Panc1 (cell line): ENCODE measurements at regions not wholly inside any gene's neighbourhood (a gene's known extent, or its start where the extent isn't known, plus 50 kb on each side); places are given as distances from the start of the nearest gene placed in this dataset.

Experiments used
- POLR2AphosphoS5 ChIP-seq: IDR thresholded peaks from 2 replicates; pipeline ENCODE4 v1.6.1; 2012; ENCODE audit warnings: mild to moderate bottlenecking, low read depth, low read length, moderate library complexity
- SIN3A ChIP-seq: IDR thresholded peaks from 2 replicates; pipeline ENCODE4 v1.6.1; 2012; ENCODE audit warnings: low read depth, mild to moderate bottlenecking, low read length, moderate library complexity, borderline replicate concordance; ENCODE audit not compliant: insufficient read depth
- TCF7L2 ChIP-seq: IDR thresholded peaks from 2 replicates; pipeline ENCODE4 v1.6.1; 2011; ENCODE audit warnings: mild to moderate bottlenecking, low read depth, low read length, inconsistent platforms
- TF ChIP-seq, protein P1 (sequence below): fragments of 450-650 bp; IDR thresholded peaks from 2 replicates; pipeline ENCODE4 v1.5.1; 2017; ENCODE audit warnings: mild to moderate bottlenecking
- TF ChIP-seq, protein P2 (sequence below), 2 experiments: IDR thresholded peaks; 2 replicates each; pipeline ENCODE4 v1.6.1; 2011 to 2012; ENCODE audit warnings: low read depth in 2 of 2, control low read depth in 1 of 2, low read length in 1 of 2, mild to moderate bottlenecking in 1 of 2, moderate library complexity in 1 of 2; ENCODE audit not compliant: insufficient read depth in 1 of 2

DNA sequence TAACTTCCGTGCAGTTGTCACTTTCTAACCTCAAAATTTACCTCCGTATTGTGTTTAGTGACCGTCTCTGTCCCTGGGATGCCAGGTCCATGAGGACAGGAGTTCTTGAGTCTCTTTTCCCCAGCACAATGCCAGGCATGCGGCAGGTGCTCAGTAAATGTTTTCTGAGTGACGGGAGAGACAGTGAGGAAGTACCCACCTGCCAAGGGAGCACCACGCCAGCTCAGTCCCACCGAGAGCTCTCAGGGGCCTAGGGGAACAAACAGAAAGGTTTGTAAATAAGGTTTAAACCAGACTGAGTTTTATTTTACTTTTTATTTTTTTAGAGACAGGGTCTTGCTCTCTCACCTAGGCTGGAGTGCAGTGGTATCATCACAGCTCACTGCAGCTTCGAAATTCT, 81.5 kb upstream of the NKX1-1 start:
- TF ChIP-seq, protein P1, sequence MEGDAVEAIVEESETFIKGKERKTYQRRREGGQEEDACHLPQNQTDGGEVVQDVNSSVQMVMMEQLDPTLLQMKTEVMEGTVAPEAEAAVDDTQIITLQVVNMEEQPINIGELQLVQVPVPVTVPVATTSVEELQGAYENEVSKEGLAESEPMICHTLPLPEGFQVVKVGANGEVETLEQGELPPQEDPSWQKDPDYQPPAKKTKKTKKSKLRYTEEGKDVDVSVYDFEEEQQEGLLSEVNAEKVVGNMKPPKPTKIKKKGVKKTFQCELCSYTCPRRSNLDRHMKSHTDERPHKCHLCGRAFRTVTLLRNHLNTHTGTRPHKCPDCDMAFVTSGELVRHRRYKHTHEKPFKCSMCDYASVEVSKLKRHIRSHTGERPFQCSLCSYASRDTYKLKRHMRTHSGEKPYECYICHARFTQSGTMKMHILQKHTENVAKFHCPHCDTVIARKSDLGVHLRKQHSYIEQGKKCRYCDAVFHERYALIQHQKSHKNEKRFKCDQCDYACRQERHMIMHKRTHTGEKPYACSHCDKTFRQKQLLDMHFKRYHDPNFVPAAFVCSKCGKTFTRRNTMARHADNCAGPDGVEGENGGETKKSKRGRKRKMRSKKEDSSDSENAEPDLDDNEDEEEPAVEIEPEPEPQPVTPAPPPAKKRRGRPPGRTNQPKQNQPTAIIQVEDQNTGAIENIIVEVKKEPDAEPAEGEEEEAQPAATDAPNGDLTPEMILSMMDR: no peak
- no peak for TF ChIP-seq POLR2AphosphoS5
- TF ChIP-seq, protein P2, sequence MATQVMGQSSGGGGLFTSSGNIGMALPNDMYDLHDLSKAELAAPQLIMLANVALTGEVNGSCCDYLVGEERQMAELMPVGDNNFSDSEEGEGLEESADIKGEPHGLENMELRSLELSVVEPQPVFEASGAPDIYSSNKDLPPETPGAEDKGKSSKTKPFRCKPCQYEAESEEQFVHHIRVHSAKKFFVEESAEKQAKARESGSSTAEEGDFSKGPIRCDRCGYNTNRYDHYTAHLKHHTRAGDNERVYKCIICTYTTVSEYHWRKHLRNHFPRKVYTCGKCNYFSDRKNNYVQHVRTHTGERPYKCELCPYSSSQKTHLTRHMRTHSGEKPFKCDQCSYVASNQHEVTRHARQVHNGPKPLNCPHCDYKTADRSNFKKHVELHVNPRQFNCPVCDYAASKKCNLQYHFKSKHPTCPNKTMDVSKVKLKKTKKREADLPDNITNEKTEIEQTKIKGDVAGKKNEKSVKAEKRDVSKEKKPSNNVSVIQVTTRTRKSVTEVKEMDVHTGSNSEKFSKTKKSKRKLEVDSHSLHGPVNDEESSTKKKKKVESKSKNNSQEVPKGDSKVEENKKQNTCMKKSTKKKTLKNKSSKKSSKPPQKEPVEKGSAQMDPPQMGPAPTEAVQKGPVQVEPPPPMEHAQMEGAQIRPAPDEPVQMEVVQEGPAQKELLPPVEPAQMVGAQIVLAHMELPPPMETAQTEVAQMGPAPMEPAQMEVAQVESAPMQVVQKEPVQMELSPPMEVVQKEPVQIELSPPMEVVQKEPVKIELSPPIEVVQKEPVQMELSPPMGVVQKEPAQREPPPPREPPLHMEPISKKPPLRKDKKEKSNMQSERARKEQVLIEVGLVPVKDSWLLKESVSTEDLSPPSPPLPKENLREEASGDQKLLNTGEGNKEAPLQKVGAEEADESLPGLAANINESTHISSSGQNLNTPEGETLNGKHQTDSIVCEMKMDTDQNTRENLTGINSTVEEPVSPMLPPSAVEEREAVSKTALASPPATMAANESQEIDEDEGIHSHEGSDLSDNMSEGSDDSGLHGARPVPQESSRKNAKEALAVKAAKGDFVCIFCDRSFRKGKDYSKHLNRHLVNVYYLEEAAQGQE (IDR thresholded peaks at IDR 0.05; ENCODE audit: insufficient read depth in 1 of 2, low read depth in 2 of 2, low read length in 1 of 2): no peak
- TF ChIP-seq TCF7L2: no peak
- no peak for TF ChIP-seq SIN3A
